HG03439 (cell line): ENCODE measurements at regions not wholly inside any gene's neighbourhood (a gene's known extent, or its start where the extent isn't known, plus 50 kb on each side); places are given as distances from the start of the nearest gene placed in this dataset.
"Not testable (repeated sequence)": the region's sequence is repeated elsewhere in the genome, so short reads cannot be mapped to it uniquely, and the experiment has no call there.

Experiments used
- ATAC-seq: cut with Tn5 transposase; IDR thresholded peaks from one replicate; pipeline ENCODE4 v1.9.1; 2021; ENCODE audit warnings: mild to moderate bottlenecking, moderate library complexity; ENCODE audit not compliant: unreplicated experiment

DNA sequence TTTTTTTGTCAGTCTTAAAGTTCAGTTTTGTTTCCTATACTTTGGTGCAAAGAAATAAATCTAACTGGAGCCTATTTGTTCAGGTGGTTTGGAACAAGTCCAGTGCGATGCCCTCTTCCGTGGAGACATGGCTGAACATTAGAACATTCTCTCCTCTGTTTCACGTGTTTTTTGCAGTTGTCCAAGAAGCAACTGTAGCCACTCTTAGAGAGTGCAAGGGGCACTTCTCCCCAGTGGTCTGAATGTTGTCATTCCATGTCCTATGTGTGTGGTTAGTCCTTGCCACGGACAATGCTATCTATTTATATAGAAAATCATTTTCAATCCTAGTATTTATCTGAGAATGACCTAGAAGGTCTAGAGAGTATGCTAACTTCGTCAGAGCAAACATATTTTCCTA is 1232.5 kb upstream of the SEL1L start:
- ATAC-seq = no peak

DNA sequence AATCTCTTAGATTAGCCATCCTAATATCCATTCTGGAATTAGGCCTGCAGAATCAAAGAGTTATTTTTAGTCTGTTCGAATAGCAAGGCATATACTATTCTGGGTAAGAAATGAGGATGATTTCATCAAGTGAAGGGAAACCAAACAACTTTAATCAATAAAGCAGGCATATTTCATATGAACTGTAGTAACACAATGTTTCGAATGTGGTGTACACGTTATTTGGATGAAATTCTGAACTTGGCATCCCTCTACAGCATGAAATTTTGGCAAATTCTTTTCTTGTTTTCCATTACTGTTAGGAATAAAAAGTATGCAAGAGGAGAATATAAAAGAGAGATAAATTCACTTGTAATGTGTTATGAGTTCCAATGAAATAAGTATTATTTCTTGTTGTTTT is 1233.3 kb upstream of the SEL1L start:
- ATAC-seq = no peak

DNA sequence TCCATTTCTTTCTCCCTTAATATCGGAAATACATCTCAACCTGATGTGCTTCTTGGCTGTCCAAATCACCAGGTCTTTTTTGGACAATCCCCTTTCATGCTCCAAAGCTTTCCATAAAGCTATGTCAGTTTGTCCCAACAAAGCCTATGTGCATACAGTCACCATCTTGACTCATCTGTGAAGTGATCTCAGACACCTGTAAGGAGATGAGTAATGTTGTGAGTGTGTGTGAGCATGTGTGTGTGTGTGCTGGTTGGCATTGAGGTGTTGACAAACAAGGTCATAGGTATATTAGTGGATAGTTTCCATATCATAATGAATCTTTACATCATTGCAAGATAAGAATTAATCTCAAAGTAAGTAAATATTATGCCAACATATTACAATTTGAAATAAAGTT is 1243.3 kb upstream of the SEL1L start:
- ATAC-seq = no peak

DNA sequence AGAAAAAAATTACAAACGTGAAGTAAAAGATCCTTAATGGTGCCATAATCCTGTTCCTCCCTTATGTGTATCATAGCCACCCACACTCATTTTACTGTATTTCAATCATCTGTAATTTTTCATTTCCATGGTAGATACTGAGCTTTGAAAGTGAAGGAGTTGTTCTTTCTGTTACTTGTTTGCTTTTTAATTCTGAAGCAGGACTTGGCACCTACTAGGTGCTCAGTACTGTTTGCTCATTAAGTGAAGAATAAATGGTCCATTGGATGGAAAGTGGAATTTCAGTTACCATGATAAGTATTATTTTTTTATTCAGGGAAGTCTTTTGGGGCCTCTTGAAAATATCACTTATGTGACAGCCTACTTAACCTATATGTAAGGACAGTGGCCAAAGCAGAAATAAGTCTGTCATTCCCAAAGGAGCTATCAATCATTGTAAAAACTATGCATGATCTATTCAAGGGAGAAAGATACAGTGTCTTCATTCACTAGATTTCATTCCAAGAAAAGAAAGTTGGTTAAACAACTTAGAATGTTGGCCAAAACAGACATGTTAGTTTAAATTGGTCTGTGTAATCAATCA is 1244.4 kb upstream of the SEL1L start:
- no peak for ATAC-seq

DNA sequence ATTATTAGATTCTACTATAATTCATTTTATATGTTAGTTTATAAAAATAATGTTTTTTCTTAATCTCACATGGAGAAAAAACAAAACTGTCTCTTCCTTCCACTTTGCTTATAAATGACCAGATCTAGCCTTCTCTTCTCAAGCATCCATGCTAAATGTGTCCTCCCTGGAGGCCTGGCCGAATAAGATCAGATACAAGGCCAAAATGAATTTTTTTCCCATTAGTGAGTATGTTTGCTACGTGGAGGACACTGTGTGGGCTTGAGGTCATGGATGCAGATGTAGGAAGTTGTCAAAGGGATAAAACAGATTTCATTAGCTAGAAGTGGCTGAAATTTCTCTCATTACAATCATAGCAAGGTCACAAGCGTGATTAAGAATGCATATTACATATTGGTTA is 1244.9 kb upstream of the SEL1L start:
- ATAC-seq = no peak

DNA sequence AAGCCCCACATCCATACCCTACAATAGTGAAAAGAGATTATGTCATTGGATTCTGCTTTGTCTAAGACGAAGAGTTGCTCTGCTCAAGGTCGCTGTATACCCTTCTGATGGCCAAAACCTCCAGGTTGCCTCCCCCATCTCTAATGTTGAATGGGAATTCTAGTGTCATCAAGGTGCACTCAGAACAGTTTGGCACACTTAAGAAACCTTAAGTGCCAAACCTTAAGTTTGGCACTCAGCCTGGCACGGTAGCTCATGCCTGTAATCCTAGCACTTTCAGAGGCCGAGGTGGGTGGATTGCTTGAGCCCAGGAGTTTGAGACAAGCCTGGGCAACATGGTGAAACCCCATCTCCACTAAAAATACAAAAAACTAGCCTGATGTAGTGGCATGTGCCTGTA is 1245.6 kb upstream of the SEL1L start:
- ATAC-seq = no peak

DNA sequence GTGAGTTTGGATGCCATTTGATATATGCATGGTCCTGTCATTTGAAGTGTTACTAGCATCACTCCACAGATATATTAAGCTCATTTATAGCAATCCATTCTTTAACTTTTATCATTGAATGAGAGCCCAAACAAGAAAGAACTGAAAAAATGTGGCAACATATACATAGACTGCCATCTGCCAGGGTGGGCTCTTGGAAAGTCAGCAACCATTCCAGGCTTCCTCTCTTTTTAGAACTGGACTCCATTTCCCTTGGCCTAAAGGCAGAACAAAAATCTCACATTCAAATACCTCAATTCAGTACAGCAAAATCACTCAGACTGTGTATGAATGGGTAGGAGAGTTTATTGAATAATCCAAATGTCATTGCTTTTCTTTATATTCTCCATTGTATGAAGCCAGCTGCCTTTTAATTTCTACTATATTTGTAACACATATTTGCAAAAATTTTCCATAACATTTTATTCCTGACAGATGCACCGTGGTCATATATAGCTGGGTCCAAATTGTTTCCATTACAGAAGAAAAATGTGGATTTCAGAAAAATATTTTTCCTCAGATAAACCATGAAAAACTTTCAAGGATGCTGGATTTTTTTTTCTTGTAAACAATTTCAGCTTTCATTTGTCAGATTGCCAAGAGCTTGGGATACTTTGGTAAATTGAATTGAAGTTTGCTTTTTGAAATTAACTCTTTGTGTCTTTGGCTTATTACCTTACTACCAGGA is 1252.3 kb upstream of the SEL1L start:
- ATAC-seq = no peak

DNA sequence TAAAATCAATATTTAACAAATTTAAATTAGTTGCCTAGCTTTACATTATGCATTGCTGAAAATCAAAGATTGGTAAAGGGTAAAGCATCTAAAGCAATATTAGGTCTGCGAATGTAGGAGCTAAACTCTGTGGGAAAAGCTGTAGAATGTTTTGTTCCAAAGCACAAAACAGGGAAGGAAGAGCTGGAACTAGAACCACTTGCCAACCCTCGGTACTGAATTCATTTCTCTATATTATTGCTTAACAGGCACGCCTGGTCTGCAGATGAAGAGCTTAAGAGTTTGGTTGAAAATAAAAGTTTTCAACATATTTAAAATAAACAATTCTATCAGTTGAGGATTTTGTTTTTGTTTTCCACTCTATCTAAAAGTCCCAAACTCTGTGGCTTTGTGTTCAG is 1252.8 kb upstream of the SEL1L start:
- ATAC-seq = no peak

DNA sequence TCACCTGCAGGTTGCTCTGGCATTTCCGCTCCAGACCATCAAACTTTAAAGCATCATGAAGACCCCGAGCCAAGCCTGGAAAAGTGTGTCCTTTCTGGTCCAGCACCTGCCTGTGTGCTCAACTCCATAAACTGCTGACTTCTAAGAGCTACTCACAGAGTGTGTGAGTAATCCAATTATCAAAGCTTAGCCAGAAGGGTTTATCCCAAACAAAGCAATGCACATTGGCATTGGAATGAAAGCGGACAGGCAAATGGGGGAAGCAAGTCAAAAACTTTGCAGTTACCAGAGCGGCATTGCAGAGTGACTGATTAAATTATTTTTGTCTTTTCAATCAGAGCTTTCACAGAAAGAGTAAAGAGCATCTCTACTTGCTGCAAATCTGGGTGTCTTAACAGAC is 1262.4 kb upstream of the SEL1L start:
- ATAC-seq = no peak

DNA sequence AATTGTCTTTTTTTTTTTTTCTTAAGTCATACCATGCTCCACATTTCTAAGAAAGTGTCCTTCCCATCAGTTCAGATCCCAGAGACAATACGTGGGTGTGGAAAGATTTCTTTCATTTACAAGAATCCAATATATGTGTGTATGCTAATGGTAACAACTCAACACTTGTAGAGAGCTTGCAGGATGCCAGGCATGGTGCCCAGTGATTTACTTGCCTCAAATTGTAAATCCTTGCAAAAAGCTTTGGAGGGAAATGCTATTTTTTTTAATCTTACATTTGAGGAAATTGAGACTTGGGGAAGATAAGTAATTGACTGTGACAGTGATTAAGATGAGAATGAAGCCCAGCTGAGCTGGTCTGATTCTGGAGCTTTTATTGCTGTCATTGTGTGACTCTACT is 1264.6 kb upstream of the SEL1L start:
- no peak for ATAC-seq

DNA sequence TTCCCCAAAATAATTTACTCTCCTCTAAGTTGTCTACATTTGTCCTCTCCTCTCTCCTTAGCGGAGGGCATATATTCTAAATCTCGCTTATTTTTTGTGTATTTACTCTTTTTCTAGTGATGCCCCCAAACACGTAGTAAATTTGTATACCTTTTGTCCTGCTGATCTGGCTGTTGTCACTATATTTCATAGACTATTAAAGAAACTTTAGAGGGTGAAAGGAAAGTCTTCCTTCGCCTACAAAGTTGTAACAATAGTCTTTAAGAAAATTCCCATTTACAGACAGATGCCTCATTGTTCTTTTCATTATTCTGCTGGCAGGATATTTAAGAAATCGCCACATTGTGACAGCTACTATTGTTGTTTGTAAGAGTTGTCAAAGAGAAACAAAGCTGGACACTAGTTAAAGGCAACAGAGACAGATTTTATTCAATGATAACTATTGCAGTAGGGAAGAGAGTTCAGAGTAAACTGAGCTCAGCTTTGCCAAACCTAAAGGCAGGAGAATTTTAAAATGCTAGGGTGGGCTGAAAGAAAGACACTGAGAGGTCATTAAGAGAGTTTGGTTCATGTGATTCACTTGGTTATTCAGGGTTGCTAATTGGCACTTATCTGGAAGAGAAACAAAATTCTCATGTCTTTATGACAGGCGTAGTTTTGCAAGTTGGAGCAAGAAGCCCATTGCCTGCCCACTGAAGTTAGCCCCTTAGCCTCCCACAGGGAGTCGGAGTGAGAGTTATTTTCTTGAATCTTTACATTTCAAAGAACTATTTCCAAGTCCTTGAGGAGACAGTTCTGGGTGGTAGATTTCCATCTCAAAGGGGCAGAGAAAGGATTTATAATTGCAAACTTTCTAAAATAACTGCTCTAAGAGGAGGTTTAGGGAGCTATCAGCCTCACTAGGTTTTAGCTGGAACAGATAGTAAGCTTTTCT is 1272.5 kb upstream of the SEL1L start:
- no peak for ATAC-seq

DNA sequence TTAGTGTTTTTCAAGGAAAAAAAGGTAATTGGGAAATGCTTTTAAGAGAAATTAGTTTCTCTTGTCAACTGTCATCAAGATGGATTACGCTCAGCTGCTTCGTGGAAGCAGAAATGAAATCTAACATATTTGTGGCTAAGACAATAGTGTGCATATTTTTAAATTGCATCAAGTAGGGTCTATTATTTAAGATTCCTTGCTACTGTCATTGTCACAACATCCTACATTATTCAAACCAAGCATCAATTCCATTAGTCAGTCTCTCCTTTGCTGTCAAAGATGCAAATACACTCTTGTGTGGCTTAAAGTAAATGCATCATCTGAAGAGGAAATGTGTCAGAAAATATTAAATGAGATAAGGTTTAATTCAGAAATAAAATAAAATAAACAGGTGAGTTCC is 1277.6 kb upstream of the SEL1L start:
- no peak for ATAC-seq

DNA sequence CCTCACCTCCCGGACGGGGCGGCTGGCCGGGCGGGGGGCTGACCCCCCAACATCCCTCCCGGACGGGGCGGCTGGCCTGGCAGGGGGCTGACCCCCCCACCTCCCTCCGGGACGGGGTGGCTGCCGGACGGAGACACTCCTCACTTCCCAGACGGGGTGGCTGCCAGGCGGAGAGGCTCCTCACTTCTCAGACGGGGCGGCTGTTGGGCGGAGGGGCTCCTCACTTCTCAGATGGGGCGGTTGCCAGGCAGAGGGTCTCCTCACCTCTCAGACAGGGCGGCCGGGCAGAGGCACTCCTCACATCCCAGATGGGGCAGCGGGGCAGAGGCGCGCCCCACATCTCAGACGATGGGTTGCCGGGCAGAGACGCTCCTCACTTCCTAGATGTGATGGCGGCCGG is 1280.7 kb upstream of the SEL1L start:
- ATAC-seq = not testable (repeated sequence)

DNA sequence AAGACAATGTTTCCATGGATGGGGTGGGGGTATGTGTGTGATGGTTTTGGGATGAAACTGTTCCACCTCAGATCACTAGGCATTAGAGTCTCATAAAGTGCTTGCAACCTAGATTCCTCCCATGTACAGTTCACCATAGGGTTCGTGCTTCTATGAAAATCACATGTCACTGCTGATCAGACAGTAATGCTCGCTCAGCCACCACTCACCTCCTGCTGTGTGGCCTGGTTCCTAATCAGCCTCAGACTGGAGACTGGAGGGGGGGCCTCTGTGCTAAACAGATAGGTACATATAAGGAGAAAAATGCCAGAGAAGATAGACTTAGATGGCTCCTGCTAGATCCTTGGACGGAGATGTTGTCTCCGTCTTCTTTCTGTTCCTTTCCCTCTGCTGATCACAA is 1296.9 kb upstream of the SEL1L start:
- no peak for ATAC-seq

DNA sequence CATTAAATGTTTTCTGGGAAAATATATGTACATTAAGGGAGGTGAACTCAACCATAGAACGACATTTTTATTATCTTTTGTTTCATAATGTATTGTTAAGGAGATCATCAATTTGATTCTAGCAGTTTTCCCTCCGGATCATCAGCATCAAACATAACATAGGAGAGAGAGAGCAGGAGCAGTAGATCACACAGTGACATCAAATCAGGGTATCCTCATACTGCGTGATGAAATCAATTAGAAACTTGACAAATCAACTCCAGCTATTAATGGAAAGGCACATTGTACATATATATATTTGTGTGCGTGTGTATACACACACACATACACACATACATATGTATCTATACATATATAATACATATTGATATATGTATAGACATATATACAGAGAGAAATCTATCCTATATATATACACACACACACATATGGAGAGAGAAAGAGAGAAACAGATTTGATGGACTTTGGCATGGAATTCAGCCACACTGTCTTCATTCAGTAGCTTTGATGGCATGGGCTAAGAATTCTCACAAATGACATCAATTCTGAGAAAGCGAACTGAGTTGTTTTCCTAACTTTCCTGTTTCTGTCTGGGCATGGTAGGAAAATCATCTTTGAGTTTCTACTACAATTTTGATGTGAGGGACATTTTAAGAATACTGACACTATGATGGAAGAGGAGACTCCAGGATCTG is 1302.8 kb upstream of the SEL1L start:
- no peak for ATAC-seq

DNA sequence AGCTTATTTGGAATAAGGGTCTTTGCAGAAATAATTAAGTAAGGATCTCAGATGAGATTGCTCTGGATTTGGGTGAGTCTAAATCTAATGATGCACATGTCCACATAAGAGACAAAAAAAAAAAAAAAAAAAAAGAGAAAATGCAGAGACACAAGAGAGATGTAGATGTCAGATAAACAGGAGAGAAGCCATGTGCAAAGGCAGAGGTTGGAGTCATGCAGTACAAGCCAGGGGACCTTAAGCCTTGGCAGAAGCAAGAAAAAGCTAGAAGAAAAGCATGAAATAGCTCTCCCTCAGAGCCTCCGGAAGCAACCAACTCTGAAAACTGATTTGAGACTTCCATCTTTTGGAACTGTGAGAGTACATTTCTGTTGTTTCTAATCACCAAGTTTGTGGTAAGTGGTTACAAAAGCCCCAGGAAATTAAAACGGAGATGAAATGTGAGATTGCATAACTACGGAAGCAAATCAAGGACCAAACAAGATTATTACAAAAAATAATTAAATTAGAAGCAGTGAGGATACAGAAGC is 1304.0 kb upstream of the SEL1L start:
- no peak for ATAC-seq

DNA sequence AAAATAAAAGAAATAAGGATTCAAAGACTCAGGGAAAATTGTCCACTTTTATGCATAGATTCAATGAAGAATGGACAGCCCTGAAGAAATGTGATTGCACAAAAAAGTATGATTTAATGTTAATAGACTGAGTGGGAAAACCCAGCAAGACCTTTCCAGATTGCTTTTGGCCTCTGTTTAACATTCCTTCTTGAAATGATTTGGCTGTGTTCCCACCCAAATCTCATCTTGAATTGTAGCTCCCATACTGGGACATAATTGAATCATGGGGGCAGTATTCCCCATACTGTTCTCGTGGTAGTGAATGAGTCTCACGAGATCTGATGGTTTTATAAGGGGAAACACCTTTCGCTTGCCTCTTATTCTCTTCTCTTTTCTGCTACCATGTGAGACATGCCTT is 1316.9 kb upstream of the SEL1L start:
- no peak for ATAC-seq

DNA sequence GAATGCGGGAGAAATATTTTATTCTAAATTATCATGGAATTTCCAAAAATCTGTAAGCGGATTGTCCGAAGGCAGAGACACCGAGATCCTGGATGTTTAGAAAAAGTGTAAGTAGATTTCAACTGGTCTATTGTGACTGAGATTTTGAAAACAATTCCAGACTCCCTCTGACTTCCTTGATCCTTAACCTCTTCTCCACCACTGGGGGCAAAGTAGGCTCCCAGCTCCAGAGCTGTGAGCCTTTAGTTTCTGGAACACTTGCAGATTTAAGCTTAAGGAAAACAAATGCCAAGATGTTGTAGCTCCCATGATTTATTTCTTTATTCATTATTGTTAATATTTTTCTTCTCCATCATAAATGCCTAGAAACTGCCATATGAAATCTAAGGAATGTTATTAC is 1320.5 kb upstream of the SEL1L start:
- ATAC-seq = no peak

DNA sequence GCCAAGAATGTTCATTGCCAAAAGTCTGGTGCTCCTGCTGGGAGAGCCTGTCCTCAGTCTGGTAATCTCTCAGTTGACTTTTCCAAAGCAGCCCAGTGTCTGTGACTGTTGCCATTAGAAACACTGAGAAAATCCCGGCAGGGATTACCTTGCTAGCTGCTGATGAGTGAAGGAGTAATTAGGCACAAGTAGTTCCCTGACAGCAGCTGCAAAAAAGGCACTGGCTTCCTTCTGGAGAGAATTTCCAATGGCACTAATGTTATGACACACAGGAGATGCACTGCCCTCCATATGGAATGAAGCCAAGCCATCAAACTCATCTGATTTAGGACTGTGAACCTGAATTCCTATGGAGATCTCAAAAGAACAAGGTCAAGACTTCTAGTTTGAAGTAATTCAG is 1321.2 kb upstream of the SEL1L start:
- no peak for ATAC-seq

DNA sequence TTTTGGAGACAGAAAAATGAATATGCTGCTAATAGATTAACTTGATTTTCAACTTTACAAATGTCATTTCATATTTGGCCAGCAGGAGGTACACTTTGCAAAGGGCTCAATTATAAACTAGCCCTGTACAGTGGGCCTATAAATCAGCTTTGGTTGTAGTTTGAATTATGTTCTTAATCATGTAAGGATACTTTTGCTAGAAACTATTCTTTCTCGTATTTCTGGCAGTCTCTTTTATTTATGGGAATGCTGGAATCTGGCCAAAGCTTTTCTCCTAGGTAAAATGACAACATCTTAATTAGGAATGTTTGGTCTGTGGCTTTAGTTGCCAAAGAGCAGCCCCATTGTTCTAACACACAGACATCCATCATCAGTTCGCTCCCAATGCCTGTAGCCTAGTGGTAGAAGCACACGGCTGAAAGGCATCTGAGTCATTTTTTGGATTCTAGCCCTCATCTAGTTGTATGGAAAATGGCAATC is 1322.3 kb upstream of the SEL1L start:
- no peak for ATAC-seq

DNA sequence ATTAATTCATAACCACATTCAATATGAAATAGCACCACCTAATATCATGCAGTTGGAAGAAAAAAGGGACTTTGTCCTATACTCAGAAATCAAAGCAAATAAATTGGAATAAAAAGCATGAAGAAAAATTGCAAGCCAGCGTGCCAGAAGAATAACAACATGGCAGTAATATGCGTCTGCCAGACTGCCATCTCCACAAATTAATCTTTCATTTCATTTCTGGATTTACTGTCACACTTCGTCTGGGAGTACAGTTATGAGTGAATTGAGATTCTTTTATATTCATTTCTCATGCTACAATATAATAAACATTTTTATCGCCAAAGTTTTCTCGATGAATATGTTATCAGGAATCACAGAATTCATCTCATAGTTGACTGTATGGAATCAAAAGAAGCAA is 1327.7 kb upstream of the SEL1L start:
- ATAC-seq = no peak
